ENCODE measurements at regions not wholly inside any gene's neighbourhood (a gene's known extent, or its start where the extent isn't known, plus 50 kb on each side); places are given as distances from the start of the nearest gene placed in this dataset.

DNA sequence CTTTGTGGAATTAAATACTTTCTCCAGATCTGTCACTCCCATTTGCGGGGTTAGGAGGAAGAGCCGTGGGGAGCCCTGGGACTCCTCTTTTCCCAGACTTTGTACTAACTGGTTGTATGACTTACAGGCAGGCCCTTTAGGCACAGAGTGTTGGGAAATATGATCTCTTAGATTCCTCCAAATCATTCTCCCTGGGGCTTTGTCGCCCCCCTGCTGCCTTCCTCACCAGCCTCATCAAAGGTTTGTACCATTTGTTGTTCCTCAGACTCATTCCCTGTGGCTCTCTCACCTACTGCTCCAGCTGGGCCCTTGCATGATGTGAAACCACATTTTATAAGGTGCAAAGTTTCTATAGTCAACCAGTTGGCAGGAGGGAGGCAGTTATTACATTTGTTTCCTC is 56.4 kb downstream of the CRYGS start:
- TF ChIP-seq, protein P1, sequence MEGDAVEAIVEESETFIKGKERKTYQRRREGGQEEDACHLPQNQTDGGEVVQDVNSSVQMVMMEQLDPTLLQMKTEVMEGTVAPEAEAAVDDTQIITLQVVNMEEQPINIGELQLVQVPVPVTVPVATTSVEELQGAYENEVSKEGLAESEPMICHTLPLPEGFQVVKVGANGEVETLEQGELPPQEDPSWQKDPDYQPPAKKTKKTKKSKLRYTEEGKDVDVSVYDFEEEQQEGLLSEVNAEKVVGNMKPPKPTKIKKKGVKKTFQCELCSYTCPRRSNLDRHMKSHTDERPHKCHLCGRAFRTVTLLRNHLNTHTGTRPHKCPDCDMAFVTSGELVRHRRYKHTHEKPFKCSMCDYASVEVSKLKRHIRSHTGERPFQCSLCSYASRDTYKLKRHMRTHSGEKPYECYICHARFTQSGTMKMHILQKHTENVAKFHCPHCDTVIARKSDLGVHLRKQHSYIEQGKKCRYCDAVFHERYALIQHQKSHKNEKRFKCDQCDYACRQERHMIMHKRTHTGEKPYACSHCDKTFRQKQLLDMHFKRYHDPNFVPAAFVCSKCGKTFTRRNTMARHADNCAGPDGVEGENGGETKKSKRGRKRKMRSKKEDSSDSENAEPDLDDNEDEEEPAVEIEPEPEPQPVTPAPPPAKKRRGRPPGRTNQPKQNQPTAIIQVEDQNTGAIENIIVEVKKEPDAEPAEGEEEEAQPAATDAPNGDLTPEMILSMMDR (IDR thresholded peaks at IDR 0.05; ENCODE audit: insufficient read depth, low read length), result no peak
- no peak for TF ChIP-seq SPI1 (IDR thresholded peaks at IDR 0.05; ENCODE audit: borderline replicate concordance, low read depth)
- no peak for TF ChIP-seq GABPA (IDR thresholded peaks at IDR 0.05; ENCODE audit: low read depth)
- TF ChIP-seq POLR2AphosphoS5 (IDR thresholded peaks at IDR 0.05; ENCODE audit: low read depth), result no peak

Measured in HL-60 (cell line).